Lung (tissue), 11 donors: ENCODE measurements at regions not wholly inside any gene's neighbourhood (a gene's known extent, or its start where the extent isn't known, plus 50 kb on each side); places are given as distances from the start of the nearest gene placed in this dataset.

Experiments
- ATAC-seq: fragments of 200-7000 bp; cut with Tn5 transposase; one replicate; pipeline ENCODE4 v1.9.1; 2020; ENCODE audit warnings: moderate number of reproducible peaks; ENCODE audit not compliant: insufficient read depth, low FRiP score
- DNase-seq, 3 donors: peaks; one replicate each; pipeline ENCODE4 v3.0.0-alpha.2; 2013 to 2017
- H3K27ac ChIP-seq, 2 donors: one replicate each; pipeline ENCODE4 v1.5.1; 2013; ENCODE audit warnings: mild to moderate bottlenecking in 2 of 2, moderate library complexity in 2 of 2, control low read depth in 1 of 2, inconsistent platforms in 1 of 2, low read depth in 1 of 2, low read length in 1 of 2
- H3K27me3 ChIP-seq, 3 donors: one replicate each; pipeline ENCODE4 v1.5.1; 2013; ENCODE audit warnings: low read length in 2 of 3; ENCODE audit not compliant: control insufficient read depth in 3 of 3, insufficient read depth in 3 of 3
- H3K36me3 ChIP-seq, 4 donors: one replicate each; pipeline ENCODE4 v1.5.1; 2013; ENCODE audit warnings: low read length in 4 of 4, mild to moderate bottlenecking in 1 of 4, moderate library complexity in 1 of 4; ENCODE audit not compliant: control insufficient read depth in 4 of 4, insufficient read depth in 4 of 4
- H3K4me1 ChIP-seq, 5 donors: one replicate each; pipeline ENCODE4 v1.5.1; 2013; ENCODE audit warnings: low read length in 5 of 5, mild to moderate bottlenecking in 2 of 5, moderate library complexity in 1 of 5; ENCODE audit not compliant: control insufficient read depth in 5 of 5, insufficient read depth in 5 of 5
- H3K4me3 ChIP-seq: one replicate; pipeline ENCODE4 v1.5.1; 2013; ENCODE audit warnings: mild to moderate bottlenecking, control low read depth, moderate library complexity
- H3K9ac ChIP-seq, 2 donors: one replicate each; pipeline ENCODE4 v1.5.1; 2013; ENCODE audit warnings: low read length in 2 of 2, control low read depth in 1 of 2; ENCODE audit not compliant: insufficient read depth in 1 of 2
- H3K9me3 ChIP-seq, 4 donors: one replicate each; pipeline ENCODE4 v1.5.1; 2013; ENCODE audit warnings: low read length in 3 of 4, mild to moderate bottlenecking in 1 of 4, moderate library complexity in 1 of 4; ENCODE audit not compliant: control insufficient read depth in 4 of 4, insufficient read depth in 3 of 4
- CTCF ChIP-seq: IDR thresholded peaks from 2 replicates; pipeline ENCODE4 v1.5.1; 2012; ENCODE audit warnings: mild to moderate bottlenecking; ENCODE audit errors: control extremely low read depth, extremely low read depth
- WGBS, 2 donors: extraction: QIAGEN DNeasy Blood & Tissue Kit; methylation state at CpG; one replicate each; pipeline ENCODE4 v1.1.7; 2013; 5-methylcytosine and 5-hydroxymethylcytosine counted together
- donor health status: control.
- donor health status: control.
- donor health status: Bipolar disorder and iron deficiency.
- donor health status: healthy.
- donor health status: DM: yes; HTN: yes; CAD: no.

DNA sequence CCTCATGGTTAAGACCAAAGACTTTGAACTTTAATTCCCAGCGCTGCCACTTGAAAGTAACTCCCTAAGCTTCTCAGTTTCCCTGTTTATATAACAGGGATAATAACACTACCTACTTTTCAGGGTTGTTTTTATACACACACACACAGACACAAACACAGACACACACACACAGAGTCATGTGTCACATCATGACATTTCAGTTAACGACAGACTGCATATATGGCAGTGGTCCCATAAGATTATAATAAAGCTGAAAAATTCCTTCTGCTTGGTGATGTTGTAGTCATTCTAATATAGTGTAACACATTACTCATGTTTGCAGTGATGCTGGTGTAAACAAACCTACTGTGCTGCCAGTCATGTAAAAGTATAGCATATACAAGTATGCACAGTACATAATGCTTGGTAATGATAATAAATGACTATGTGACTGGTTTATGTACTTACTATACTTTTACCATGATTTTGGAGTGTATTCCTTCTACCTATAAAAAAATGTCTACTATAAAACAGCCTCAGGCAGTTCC lies 89.2 kb upstream of the ITGA4 start:
- H3K4me3 ChIP-seq: no peak overlapping the region
- ATAC-seq: no peak
- 93 to 95% methylated on average over 2 of the region's 2 CpGs for WGBS, 2 donors
- H3K9me3 ChIP-seq: no peaks in the 10 kb centered on the region
- peaks cover 0 to 9% (median 0%) of the 10 kb centered on the region in 5 donors for H3K4me1 ChIP-seq
- H3K36me3 ChIP-seq: no peaks in the 10 kb centered on the region
- TF ChIP-seq CTCF: no peak
- no peaks in the 10 kb centered on the region for H3K27me3 ChIP-seq
- no peak overlapping the region for H3K27ac ChIP-seq
- no peak for DNase-seq
- no peak overlapping the region for H3K9ac ChIP-seq

DNA sequence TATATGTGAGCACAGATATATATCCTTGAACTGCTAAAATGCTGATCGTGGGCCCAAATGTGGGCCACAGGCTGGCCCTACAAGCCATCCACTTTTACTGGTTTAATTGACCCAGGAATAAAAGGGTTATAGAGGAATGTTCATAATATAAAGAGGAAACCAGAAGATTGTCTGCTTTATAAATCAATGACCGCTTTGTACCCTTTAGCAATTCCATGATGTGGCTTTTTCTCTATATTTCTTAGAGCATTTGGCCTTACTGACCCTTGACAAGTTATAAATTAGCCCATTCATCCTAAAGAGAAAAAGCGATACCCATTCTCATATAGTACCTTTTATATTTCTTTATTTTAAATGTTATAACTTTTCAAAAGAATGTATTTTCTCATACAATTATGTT lies 87.1 kb upstream of the ITGA4 start:
- Histone ChIP-seq H3K9ac (no peak overlapping the region), H3K27ac (no peak overlapping the region), H3K4me3 (no peak overlapping the region), H3K27me3 (no peaks in the 10 kb centered on the region), H3K9me3 (no peaks in the 10 kb centered on the region), H3K36me3 (no peaks in the 10 kb centered on the region), H3K4me1 (peaks cover 0 to 9% (median 0%) of the 10 kb centered on the region in 5 donors)
- no peak for TF ChIP-seq CTCF
- DNase-seq (no peak), ATAC-seq (no peak)
- 67 to 78% methylated on average over 3 of the region's 3 CpGs for WGBS, 2 donors

DNA sequence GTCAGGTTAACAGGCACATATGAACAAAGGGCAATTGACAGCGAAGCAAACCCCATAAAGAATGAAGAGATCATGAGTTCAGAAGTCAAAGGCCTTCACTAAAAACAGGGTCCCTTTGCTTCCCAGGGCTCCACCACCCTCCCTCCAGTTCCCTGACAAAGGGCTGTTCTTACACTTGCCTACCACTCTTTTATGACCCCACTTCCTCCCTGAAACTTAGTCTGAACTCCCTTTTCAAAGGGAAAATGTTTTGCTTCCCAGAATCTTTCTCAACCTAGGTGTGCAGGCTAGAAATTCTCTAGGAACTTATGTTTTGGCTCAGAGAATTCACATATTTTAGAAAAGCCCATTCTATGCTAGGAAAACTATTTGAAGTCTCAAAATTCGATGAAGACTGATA lies 86.0 kb upstream of the ITGA4 start:
- ATAC-seq: no peak

More for the DNA sequence above, 86.0 kb upstream of the ITGA4 start:
- H3K27me3 ChIP-seq: no peaks in the 10 kb centered on the region
- H3K36me3 ChIP-seq: no peaks in the 10 kb centered on the region
- no peaks in the 10 kb centered on the region for H3K9me3 ChIP-seq
- peaks cover 0 to 9% (median 0%) of the 10 kb centered on the region in 5 donors for H3K4me1 ChIP-seq
- 92 to 97% methylated on average over 2 of the region's 2 CpGs for WGBS, 2 donors
- H3K4me3 ChIP-seq: no peak overlapping the region
- no peak overlapping the region for H3K9ac ChIP-seq
- DNase-seq: no peak
- no peak for TF ChIP-seq CTCF
- no peak overlapping the region for H3K27ac ChIP-seq
